ENCODE measurements at regions not wholly inside any gene's neighbourhood (a gene's known extent, or its start where the extent isn't known, plus 50 kb on each side); places are given as distances from the start of the nearest gene placed in this dataset.
"Not testable (repeated sequence)": the region's sequence is repeated elsewhere in the genome, so short reads cannot be mapped to it uniquely, and the experiment has no call there.

DNA sequence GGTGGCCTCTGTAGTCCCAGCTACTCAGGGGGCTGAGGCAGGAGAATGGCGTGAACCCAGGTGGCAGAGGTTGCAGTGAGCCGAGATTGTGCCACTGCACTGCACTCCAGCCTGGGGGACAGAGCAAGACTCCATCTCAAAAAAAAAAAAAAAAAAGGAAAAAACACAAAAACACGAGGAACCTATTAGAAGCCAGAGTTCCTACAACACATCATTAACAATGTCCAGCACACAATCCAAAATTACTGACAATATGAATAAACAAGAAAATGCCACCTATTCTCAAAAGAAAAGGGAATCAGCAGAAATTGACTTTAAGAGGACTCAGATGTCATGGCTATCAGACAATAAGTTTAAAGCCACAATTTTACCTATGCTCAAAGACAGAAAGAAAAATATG, 57.3 kb upstream of the HS3ST3A1 start:
- DNase-seq (ENCODE audit: low read depth); H3K4me3 ChIP-seq (ENCODE audit: control insufficient read depth, low read depth, low read length): not testable (repeated sequence)

DNA sequence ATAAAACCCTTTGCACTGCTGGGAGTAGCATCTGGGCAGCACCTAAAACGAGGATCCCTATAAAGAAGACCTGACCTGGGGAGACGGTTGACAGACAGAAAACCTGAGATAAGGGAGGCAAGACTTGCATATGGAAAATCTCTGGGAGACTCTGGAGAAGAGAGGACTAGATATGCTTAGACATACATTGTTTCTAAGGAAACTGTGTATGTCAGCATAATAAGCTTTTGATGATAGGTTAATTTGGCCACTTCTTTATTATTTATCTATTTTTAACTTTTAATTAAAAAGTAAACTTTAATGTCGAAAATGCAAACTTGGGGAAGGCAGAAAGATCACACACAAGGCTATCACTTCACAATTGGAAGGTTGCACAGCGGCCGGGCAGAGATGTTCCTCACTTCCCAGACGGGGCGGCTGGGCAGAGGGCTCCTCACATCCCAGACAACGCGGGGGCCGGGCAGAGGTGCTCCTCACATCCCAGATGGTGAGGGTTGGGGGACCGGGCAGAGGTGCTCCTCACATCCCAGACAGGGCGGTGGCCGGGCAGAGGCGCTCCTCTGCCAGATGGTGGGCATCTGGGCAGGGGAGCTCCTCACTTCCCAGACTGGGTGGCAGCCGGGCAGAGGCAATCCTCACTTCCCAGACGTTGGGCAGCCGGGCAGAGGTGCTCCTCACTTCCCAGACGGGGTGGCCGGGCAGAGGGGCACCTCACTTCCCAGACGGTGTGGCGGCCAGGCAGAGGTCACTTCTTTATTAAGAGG, 64.3 kb upstream of the HS3ST3A1 start:
- no peak for DNase-seq (ENCODE audit: low read depth)
- no peak overlapping the region for H3K4me3 ChIP-seq (ENCODE audit: control insufficient read depth, low read depth, low read length)
- TF ChIP-seq, protein P1, sequence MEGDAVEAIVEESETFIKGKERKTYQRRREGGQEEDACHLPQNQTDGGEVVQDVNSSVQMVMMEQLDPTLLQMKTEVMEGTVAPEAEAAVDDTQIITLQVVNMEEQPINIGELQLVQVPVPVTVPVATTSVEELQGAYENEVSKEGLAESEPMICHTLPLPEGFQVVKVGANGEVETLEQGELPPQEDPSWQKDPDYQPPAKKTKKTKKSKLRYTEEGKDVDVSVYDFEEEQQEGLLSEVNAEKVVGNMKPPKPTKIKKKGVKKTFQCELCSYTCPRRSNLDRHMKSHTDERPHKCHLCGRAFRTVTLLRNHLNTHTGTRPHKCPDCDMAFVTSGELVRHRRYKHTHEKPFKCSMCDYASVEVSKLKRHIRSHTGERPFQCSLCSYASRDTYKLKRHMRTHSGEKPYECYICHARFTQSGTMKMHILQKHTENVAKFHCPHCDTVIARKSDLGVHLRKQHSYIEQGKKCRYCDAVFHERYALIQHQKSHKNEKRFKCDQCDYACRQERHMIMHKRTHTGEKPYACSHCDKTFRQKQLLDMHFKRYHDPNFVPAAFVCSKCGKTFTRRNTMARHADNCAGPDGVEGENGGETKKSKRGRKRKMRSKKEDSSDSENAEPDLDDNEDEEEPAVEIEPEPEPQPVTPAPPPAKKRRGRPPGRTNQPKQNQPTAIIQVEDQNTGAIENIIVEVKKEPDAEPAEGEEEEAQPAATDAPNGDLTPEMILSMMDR (conservative IDR thresholded peaks at IDR 0.05; ENCODE audit: control insufficient read depth, insufficient read depth, low read depth, low read length): no peak

DNA sequence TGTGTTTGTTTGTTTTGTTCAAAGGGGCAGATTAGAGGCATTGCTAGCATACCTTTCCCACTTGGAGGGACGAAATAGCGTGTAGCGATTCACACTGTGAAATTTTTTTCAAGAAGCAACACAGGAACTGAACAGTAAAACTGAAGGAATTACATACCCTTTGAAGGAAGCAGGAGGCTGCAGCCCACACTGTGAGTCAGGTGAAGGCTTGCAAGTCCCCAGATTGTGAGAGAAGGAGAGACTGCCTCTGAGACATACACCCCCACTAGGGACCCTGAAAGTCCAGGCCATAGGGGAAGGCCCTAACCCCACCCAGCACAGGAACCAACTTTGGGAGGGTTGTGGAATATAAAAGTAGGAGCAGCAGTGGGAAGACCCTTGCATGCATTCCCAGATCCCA, 69.6 kb upstream of the HS3ST3A1 start:
- H3K4me3 ChIP-seq (ENCODE audit: control insufficient read depth, low read depth, low read length): no peak overlapping the region
- TF ChIP-seq, protein P1 (conservative IDR thresholded peaks at IDR 0.05; ENCODE audit: control insufficient read depth, insufficient read depth, low read depth, low read length): no peak
- no peak for DNase-seq (ENCODE audit: low read depth)

DNA sequence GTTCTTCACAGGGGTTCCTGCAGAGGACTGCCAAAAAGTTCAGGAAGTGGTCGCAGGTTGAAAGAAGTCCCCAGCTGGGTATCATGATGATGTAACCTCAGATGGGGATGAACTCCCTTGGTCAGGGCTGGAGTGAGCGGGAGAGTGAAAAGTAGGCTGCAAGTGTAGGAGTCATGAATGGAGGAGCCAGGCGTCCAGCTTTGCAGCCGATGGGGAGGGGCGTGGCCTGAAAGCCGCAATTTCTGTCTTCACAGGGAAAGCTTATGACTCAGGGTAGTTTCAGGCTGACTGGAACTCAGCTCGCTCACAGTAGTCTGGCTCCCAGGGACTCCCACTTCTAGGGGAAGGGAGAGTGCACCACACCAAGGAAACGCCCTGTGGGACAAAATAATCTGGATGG, 70.0 kb upstream of the HS3ST3A1 start:
- TF ChIP-seq, protein P1 (conservative IDR thresholded peaks at IDR 0.05; ENCODE audit: control insufficient read depth, insufficient read depth, low read depth, low read length): no peak
- no peak overlapping the region for H3K4me3 ChIP-seq (ENCODE audit: control insufficient read depth, low read depth, low read length)
- DNase-seq (ENCODE audit: low read depth): peak; percentile 62

DNA sequence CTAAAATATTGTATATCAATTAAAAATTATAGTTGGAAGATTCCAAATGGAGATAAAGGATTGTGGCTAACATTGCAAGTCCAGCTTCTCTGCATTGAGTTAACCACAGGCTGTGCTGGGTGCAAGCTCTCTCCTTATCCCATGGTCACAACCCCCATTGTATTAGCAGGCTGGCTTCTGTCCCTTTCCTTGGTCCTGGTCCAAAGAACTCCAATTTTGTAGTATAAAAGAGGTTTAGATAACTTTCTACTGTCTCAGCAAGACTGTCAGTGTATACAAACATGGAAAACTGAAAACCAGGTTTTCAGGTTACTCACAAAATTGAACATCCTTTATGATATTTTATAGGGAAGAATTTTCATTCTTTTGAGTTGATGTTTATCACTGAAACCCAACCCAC, 76.6 kb upstream of the HS3ST3A1 start:
- TF ChIP-seq, protein P1 (conservative IDR thresholded peaks at IDR 0.05; ENCODE audit: control insufficient read depth, insufficient read depth, low read depth, low read length): no peak
- no peak for DNase-seq (ENCODE audit: low read depth)
- no peak overlapping the region for H3K4me3 ChIP-seq (ENCODE audit: control insufficient read depth, low read depth, low read length)

DNA sequence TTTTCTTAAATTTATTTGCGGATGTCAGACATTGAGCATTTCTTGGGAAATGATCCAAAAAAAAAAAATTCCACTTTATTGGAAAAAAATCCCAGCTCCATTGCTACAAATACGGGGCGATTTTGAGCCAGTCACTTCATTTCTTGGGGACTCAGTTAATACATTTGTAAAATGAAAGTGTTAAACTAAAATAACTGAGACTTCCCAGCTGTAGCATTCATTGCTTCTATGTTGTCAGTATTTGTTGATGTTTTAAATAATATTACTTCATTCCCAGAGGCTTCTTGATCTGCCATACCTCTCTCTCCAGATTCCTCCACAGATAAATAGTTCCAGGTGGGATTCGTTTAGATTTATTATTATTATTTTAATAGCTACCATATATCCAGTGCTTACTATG, 77.1 kb upstream of the HS3ST3A1 start:
- TF ChIP-seq, protein P1 (conservative IDR thresholded peaks at IDR 0.05; ENCODE audit: control insufficient read depth, insufficient read depth, low read depth, low read length): no peak
- no peak overlapping the region for H3K4me3 ChIP-seq (ENCODE audit: control insufficient read depth, low read depth, low read length)

DNA sequence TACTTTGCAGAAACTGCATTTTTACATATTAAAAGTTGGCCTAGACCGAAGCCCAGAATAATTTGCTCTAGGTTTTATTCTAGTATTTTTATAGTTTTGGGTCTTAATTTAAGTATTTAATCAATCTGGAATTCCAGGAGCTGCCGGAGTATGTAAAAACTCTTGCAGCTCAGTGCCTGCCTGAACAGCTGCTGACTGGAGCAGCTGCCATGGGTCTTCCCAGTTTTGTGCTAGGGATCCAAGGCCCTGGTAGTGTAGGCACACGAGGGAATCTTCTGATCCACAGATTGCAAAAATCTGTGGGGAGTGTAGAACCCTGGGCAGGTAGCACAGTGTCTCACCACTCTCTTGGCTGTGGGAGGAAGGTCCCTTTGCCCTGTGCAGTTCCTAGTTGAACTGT, 87.0 kb upstream of the HS3ST3A1 start:
- H3K4me3 ChIP-seq (ENCODE audit: control insufficient read depth, low read depth, low read length): no peak overlapping the region
- DNase-seq (ENCODE audit: low read depth): no peak
- TF ChIP-seq, protein P1 (conservative IDR thresholded peaks at IDR 0.05; ENCODE audit: control insufficient read depth, insufficient read depth, low read depth, low read length): no peak

More for the DNA sequence above, 77.1 kb upstream of the HS3ST3A1 start:
- no peak for DNase-seq (ENCODE audit: low read depth)

Measured in fibroblast of mammary gland (primary cell).